H9 (cell line): ENCODE measurements at regions not wholly inside any gene's neighbourhood (a gene's known extent, or its start where the extent isn't known, plus 50 kb on each side); places are given as distances from the start of the nearest gene placed in this dataset.

Source experiments
- DNase-seq: peaks from one replicate; pipeline ENCODE4 v3.0.0-alpha.2; 2017
- H2AFZ ChIP-seq: one replicate; pipeline ENCODE4 v1.6.1; 2013; ENCODE audit warnings: mild to moderate bottlenecking, low read length, control low read depth, moderate library complexity
- H2AK5ac ChIP-seq: 2 replicates; pipeline ENCODE4 v1.6.1; 2013; ENCODE audit warnings: low read length, control low read depth, mixed read lengths; ENCODE audit not compliant: insufficient read length
- H2BK120ac ChIP-seq: one replicate; pipeline ENCODE4 v1.6.1; 2013; ENCODE audit warnings: low read depth, mild to moderate bottlenecking, low read length, control low read depth, inconsistent platforms; ENCODE audit not compliant: poor library complexity, severe bottlenecking
- H2BK12ac ChIP-seq: 2 replicates; pipeline ENCODE4 v1.6.1; 2013; ENCODE audit warnings: low read length, control low read depth, mixed read lengths, low read depth; ENCODE audit not compliant: insufficient read length
- H2BK15ac ChIP-seq: 2 replicates; pipeline ENCODE4 v1.6.1; 2013; ENCODE audit warnings: low read depth, low read length, control low read depth
- H2BK20ac ChIP-seq: one replicate; pipeline ENCODE4 v1.6.1; 2013; ENCODE audit warnings: low read depth, mild to moderate bottlenecking, low read length, control low read depth, inconsistent platforms; ENCODE audit not compliant: poor library complexity, severe bottlenecking
- H2BK5ac ChIP-seq: 2 replicates; pipeline ENCODE4 v1.6.1; 2013; ENCODE audit warnings: low read length, control low read depth, mixed read lengths; ENCODE audit not compliant: insufficient read length
- H3K14ac ChIP-seq: 2 replicates; pipeline ENCODE4 v1.6.1; 2013; ENCODE audit warnings: low read length, control low read depth; ENCODE audit not compliant: insufficient read depth
- H3K18ac ChIP-seq: 2 replicates; pipeline ENCODE4 v1.6.1; 2013; ENCODE audit warnings: low read depth, mild to moderate bottlenecking, mixed read lengths, low read length, control low read depth; ENCODE audit not compliant: insufficient read length
- H3K23ac ChIP-seq: 2 replicates; pipeline ENCODE4 v1.6.1; 2013; ENCODE audit warnings: low read length, control low read depth, mixed read lengths, low read depth; ENCODE audit not compliant: insufficient read length
- H3K23me2 ChIP-seq: 2 replicates; pipeline ENCODE4 v1.6.1; 2013; ENCODE audit warnings: low read depth, mild to moderate bottlenecking, mixed read lengths, low read length, control low read depth; ENCODE audit not compliant: insufficient read length, poor library complexity, severe bottlenecking
- H3K27ac ChIP-seq: 2 replicates; pipeline ENCODE4 v1.5.1; 2013; ENCODE audit warnings: low read length, control low read depth, mixed read lengths, low read depth; ENCODE audit not compliant: insufficient read length
- H3K27me3 ChIP-seq: 2 replicates; pipeline ENCODE4 v1.6.1; 2013; ENCODE audit warnings: low read length, control low read depth, inconsistent platforms; ENCODE audit not compliant: insufficient read depth
- H3K4ac ChIP-seq: 2 replicates; pipeline ENCODE4 v1.6.1; 2013; ENCODE audit warnings: low read depth, mild to moderate bottlenecking, control low read depth, inconsistent platforms, low read length, moderate library complexity
- H3K4me1 ChIP-seq: 2 replicates; pipeline ENCODE4 v1.6.1; 2013; ENCODE audit warnings: low read length, control low read depth, inconsistent platforms; ENCODE audit not compliant: insufficient read depth
- H3K4me2 ChIP-seq: 2 replicates; pipeline ENCODE4 v1.6.1; 2013; ENCODE audit warnings: low read length, control low read depth, mixed read lengths; ENCODE audit not compliant: insufficient read length, insufficient read depth
- H3K56ac ChIP-seq: 2 replicates; pipeline ENCODE4 v1.6.1; 2013; ENCODE audit warnings: low read depth, mild to moderate bottlenecking, mixed read lengths, low read length, control low read depth; ENCODE audit not compliant: insufficient read length
- H3K79me1 ChIP-seq: 2 replicates; pipeline ENCODE4 v1.6.1; 2013; ENCODE audit warnings: low read depth, mild to moderate bottlenecking, moderate library complexity, low read length, control low read depth, inconsistent platforms; ENCODE audit not compliant: insufficient read depth, poor library complexity, severe bottlenecking
- H3K79me2 ChIP-seq: 2 replicates; pipeline ENCODE4 v1.6.1; 2013; ENCODE audit warnings: low read length, control low read depth, inconsistent platforms; ENCODE audit not compliant: insufficient read depth
- H3K9ac ChIP-seq: 2 replicates; pipeline ENCODE4 v1.6.1; 2013; ENCODE audit warnings: low read length, control low read depth, mixed read lengths; ENCODE audit not compliant: insufficient read length; ENCODE audit errors: extremely low read depth
- H3K9me3 ChIP-seq: one replicate; pipeline ENCODE4 v1.6.1; 2013; ENCODE audit warnings: low read depth, low read length, inconsistent platforms; ENCODE audit not compliant: control insufficient read depth
- H3T11ph ChIP-seq: one replicate; pipeline ENCODE4 v1.6.1; 2013; ENCODE audit warnings: mild to moderate bottlenecking, low read length, control low read depth, inconsistent platforms
- H4K20me1 ChIP-seq: one replicate; pipeline ENCODE4 v1.6.1; 2013; ENCODE audit not compliant: control insufficient read depth, insufficient read length, insufficient read depth
- H4K5ac ChIP-seq: 2 replicates; pipeline ENCODE4 v1.6.1; 2013; ENCODE audit warnings: low read depth, mild to moderate bottlenecking, mixed read lengths, low read length, control low read depth; ENCODE audit not compliant: insufficient read length
- H4K8ac ChIP-seq: replicated peaks from 2 replicates; pipeline ENCODE4 v1.6.1; 2013; ENCODE audit warnings: low read length, control low read depth, mixed read lengths, low read depth; ENCODE audit not compliant: insufficient read length
- H4K91ac ChIP-seq: 2 replicates; pipeline ENCODE4 v1.6.1; 2013; ENCODE audit warnings: low read depth, mild to moderate bottlenecking, moderate library complexity, mixed read lengths, low read length, control low read depth; ENCODE audit not compliant: insufficient read length
- H3K27ac Mint-ChIP-seq, 3 experiments: 2 replicates in 2 of 3; 3 replicates in 1 of 3; pipeline ENCODE4 v1.8.0; 2020 to 2021; ENCODE audit warnings: mixed read lengths in 3 of 3, mild to moderate bottlenecking in 1 of 3, moderate library complexity in 1 of 3
- H3K27me3 Mint-ChIP-seq: 2 replicates; pipeline ENCODE4 v1.8.0; 2021; ENCODE audit warnings: low read depth, mild to moderate bottlenecking, moderate library complexity, mixed read lengths
- H3K36me3 Mint-ChIP-seq, 3 experiments: 2 replicates in 2 of 3; 3 replicates in 1 of 3; pipeline ENCODE4 v1.8.0; 2020 to 2021; ENCODE audit warnings: low read depth in 3 of 3, mixed read lengths in 3 of 3; ENCODE audit not compliant: insufficient read depth in 1 of 3
- H3K4me1 Mint-ChIP-seq, 2 experiments: 2 replicates each; pipeline ENCODE4 v1.8.0; 2020; ENCODE audit warnings: mixed read lengths in 2 of 2
- H3K4me3 Mint-ChIP-seq, 2 experiments: 2 replicates in 1 of 2; 3 replicates in 1 of 2; pipeline ENCODE4 v1.8.0; 2020 to 2021; ENCODE audit warnings: mild to moderate bottlenecking in 2 of 2, mixed read lengths in 2 of 2, moderate library complexity in 1 of 2
- H3K9me3 Mint-ChIP-seq, 2 experiments: 2 replicates in 1 of 2; 3 replicates in 1 of 2; pipeline ENCODE4 v1.8.0; 2020; ENCODE audit warnings: mild to moderate bottlenecking in 2 of 2, mixed read lengths in 2 of 2, moderate library complexity in 1 of 2
- WGBS: extraction: QIAGEN DNeasy Blood & Tissue Kit; methylation state at CpG from one replicate; pipeline ENCODE4 v1.1.7; 2013; ENCODE audit warnings: missing lambda C conversion rate, low lambda C conversion rate, mixed read lengths; ENCODE audit not compliant: insufficient read length; ENCODE audit errors: extremely low coverage; 5-methylcytosine and 5-hydroxymethylcytosine counted together
- TF ChIP-seq, protein P1 (sequence below): fragments of 200-600 bp; sonication (generic); conservative IDR thresholded peaks from 3 replicates; pipeline ENCODE4 v1.8.0; 2021; ENCODE audit warnings: antibody characterized with exemption, mild to moderate bottlenecking

DNA sequence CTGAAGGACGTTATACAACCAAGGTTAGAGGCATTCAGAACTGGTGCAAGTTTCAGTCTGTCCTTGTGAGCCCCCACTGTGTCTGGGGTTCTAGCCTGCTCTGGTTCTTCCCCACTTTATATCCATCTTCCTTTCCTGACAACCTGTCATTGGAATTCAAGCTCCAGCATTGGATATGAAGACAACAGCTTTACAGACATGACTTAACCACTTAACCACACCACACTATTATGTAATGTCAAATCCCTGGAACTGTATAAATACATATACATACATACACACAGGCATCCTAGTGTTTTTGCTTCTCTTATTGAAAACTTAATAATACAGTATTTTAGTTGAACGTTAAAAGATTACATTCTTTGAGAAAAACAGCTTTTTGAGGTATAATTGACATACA lies 217.9 kb upstream of the SGK1 start:
- H4K5ac ChIP-seq = no peak overlapping the region

More for the DNA sequence above, 217.9 kb upstream of the SGK1 start:
- Histone ChIP-seq H3K79me1 (no peaks in the 10 kb centered on the region), H4K91ac (no peak overlapping the region), H3K14ac (no peak overlapping the region), H3K23ac (no peak overlapping the region), H3K27ac (no peak overlapping the region), H3K4me2 (no peak overlapping the region), H4K8ac (no peak overlapping the region), H3K79me2 (no peaks in the 10 kb centered on the region), H2BK15ac (no peak overlapping the region), H3K18ac (no peak overlapping the region), H2AK5ac (no peak overlapping the region), H3K9me3 (no peaks in the 10 kb centered on the region), H3K27me3 (no peaks in the 10 kb centered on the region), H3T11ph (no peak overlapping the region), H3K4ac (no peak overlapping the region), H2BK12ac (no peak overlapping the region), H3K56ac (no peak overlapping the region), H3K4me1 (0 out of 2 replicates have a peak, but pooled peaks cover 1% of the 10 kb centered on the region), H2BK5ac (no peak overlapping the region), H3K23me2 (no peaks in the 10 kb centered on the region), H3K9ac (no peak overlapping the region), H4K20me1 (no peaks in the 10 kb centered on the region), H2BK120ac (no peak overlapping the region), H2AFZ (no peak overlapping the region), H2BK20ac (no peak overlapping the region)
- TF ChIP-seq, protein P1, sequence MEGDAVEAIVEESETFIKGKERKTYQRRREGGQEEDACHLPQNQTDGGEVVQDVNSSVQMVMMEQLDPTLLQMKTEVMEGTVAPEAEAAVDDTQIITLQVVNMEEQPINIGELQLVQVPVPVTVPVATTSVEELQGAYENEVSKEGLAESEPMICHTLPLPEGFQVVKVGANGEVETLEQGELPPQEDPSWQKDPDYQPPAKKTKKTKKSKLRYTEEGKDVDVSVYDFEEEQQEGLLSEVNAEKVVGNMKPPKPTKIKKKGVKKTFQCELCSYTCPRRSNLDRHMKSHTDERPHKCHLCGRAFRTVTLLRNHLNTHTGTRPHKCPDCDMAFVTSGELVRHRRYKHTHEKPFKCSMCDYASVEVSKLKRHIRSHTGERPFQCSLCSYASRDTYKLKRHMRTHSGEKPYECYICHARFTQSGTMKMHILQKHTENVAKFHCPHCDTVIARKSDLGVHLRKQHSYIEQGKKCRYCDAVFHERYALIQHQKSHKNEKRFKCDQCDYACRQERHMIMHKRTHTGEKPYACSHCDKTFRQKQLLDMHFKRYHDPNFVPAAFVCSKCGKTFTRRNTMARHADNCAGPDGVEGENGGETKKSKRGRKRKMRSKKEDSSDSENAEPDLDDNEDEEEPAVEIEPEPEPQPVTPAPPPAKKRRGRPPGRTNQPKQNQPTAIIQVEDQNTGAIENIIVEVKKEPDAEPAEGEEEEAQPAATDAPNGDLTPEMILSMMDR = no peak
- WGBS = no CpG with 5 or more reads among the region's 2 CpGs
- peaks cover 5 to 8% of the 10 kb centered on the region in 2 experiments; a peak in 3 of 4 replicates for H3K4me1 Mint-ChIP-seq
- DNase-seq = no peak
- H3K27ac Mint-ChIP-seq = no peak overlapping the region
- H3K36me3 Mint-ChIP-seq = no peaks in the 10 kb centered on the region
- H3K9me3 Mint-ChIP-seq = no peaks in the 10 kb centered on the region
- H3K4me3 Mint-ChIP-seq = no peak overlapping the region
- H3K27me3 Mint-ChIP-seq = no peaks in the 10 kb centered on the region
